IPS-18a (cell line): ENCODE measurements at regions not wholly inside any gene's neighbourhood (a gene's known extent, or its start where the extent isn't known, plus 50 kb on each side); places are given as distances from the start of the nearest gene placed in this dataset.

Experiments used
- H3K27ac ChIP-seq: one replicate; pipeline ENCODE4 v1.5.1; 2013; ENCODE audit warnings: low read length
- H3K27me3 ChIP-seq: one replicate; pipeline ENCODE4 v1.6.1; 2013; ENCODE audit warnings: mild to moderate bottlenecking, low read length; ENCODE audit not compliant: control insufficient read depth, insufficient read depth
- H3K36me3 ChIP-seq: one replicate; pipeline ENCODE4 v1.6.1; 2013; ENCODE audit warnings: low read depth, low read length; ENCODE audit not compliant: control insufficient read depth
- H3K4me1 ChIP-seq: one replicate; pipeline ENCODE4 v1.6.1; 2013; ENCODE audit warnings: low read depth, low read length; ENCODE audit not compliant: control insufficient read depth
- H3K4me3 ChIP-seq: one replicate; pipeline ENCODE4 v1.5.1; 2013; ENCODE audit warnings: low read length
- H3K9ac ChIP-seq: one replicate; pipeline ENCODE4 v1.6.1; 2013; ENCODE audit warnings: mild to moderate bottlenecking, low read length, moderate library complexity
- H3K9me3 ChIP-seq: one replicate; pipeline ENCODE4 v1.6.1; 2013; ENCODE audit warnings: low read depth, low read length; ENCODE audit not compliant: control insufficient read depth

- Histone ChIP-seq H3K27me3 (no peaks in the 10 kb centered on the region), H3K4me1 (peaks cover 1% of the 10 kb centered on the region), H3K9ac (no peak overlapping the region), H3K9me3 (peaks cover 4% of the 10 kb centered on the region), H3K27ac (no peak overlapping the region), H3K36me3 (no peaks in the 10 kb centered on the region), H3K4me3 (no peak overlapping the region)
Observed at GRCh38 chr14:64639340-64639821, 64.8 kb upstream of the PLEKHG3 start.

- Histone ChIP-seq H3K27me3 (no peaks in the 10 kb centered on the region), H3K27ac (no peak overlapping the region), H3K4me1 (peaks cover 16% of the 10 kb centered on the region), H3K9me3 (peaks cover 4% of the 10 kb centered on the region), H3K36me3 (no peaks in the 10 kb centered on the region), H3K4me3 (no peak overlapping the region), H3K9ac (no peak overlapping the region)
Observed at GRCh38 chr14:64640839-64641238, 63.4 kb upstream of the PLEKHG3 start.

GRCh38 chr14:64641760-64642159, 62.5 kb upstream of the PLEKHG3 start:
- Histone ChIP-seq H3K27me3 (no peaks in the 10 kb centered on the region), H3K27ac (no peak overlapping the region), H3K4me3 (no peak overlapping the region), H3K9ac (no peak overlapping the region), H3K4me1 (peaks cover 20% of the 10 kb centered on the region), H3K36me3 (no peaks in the 10 kb centered on the region), H3K9me3 (peaks cover 4% of the 10 kb centered on the region)

GRCh38 chr14:64643709-64644108, 60.5 kb upstream of the PLEKHG3 start:
- Histone ChIP-seq H3K27ac (no peak overlapping the region), H3K4me1 (peaks cover 23% of the 10 kb centered on the region), H3K4me3 (no peak overlapping the region), H3K27me3 (no peaks in the 10 kb centered on the region), H3K9ac (no peak overlapping the region), H3K36me3 (no peaks in the 10 kb centered on the region), H3K9me3 (peaks cover 4% of the 10 kb centered on the region)

- Histone ChIP-seq H3K27ac (no peak overlapping the region), H3K4me1 (peaks cover 24% of the 10 kb centered on the region), H3K36me3 (no peaks in the 10 kb centered on the region), H3K9me3 (peaks cover 4% of the 10 kb centered on the region), H3K27me3 (no peaks in the 10 kb centered on the region), H3K4me3 (no peak overlapping the region), H3K9ac (no peak overlapping the region)
Observed at GRCh38 chr14:64644629-64645028, 59.6 kb upstream of the PLEKHG3 start.

- H3K27ac ChIP-seq: peak overlapping the region; percentile 50
- H3K4me3 ChIP-seq: peak overlapping the region; percentile 32
- peaks cover 26% of the 10 kb centered on the region for H3K4me1 ChIP-seq
- peaks cover 4% of the 10 kb centered on the region for H3K9me3 ChIP-seq
- H3K9ac ChIP-seq: peak overlapping the region; percentile 38
- no peaks in the 10 kb centered on the region for H3K27me3 ChIP-seq
- H3K36me3 ChIP-seq: no peaks in the 10 kb centered on the region
Observed at GRCh38 chr14:64645220-64645892, 58.9 kb upstream of the PLEKHG3 start.

GRCh38 chr14:64646103-64646502, 58.1 kb upstream of the PLEKHG3 start:
- H3K9ac ChIP-seq: peak overlapping the region; percentile 38
- H3K4me3 ChIP-seq: peak overlapping the region; percentile 32
- H3K36me3 ChIP-seq: no peaks in the 10 kb centered on the region
- peak overlapping the region; percentile 50 for H3K27ac ChIP-seq
- peaks cover 4% of the 10 kb centered on the region for H3K9me3 ChIP-seq
- H3K4me1 ChIP-seq: peaks cover 26% of the 10 kb centered on the region
- H3K27me3 ChIP-seq: no peaks in the 10 kb centered on the region

- no peak overlapping the region for H3K27ac ChIP-seq
- no peaks in the 10 kb centered on the region for H3K9me3 ChIP-seq
- H3K4me3 ChIP-seq: no peak overlapping the region
- H3K9ac ChIP-seq: no peak overlapping the region
- no peaks in the 10 kb centered on the region for H3K27me3 ChIP-seq
- no peaks in the 10 kb centered on the region for H3K36me3 ChIP-seq
- peaks cover 24% of the 10 kb centered on the region for H3K4me1 ChIP-seq
Observed at GRCh38 chr14:64649383-64649998, 54.7 kb upstream of the PLEKHG3 start.

- no peaks in the 10 kb centered on the region for H3K9me3 ChIP-seq
- H3K9ac ChIP-seq: no peak overlapping the region
Observed at GRCh38 chr14:64653900-64654245, 50.4 kb upstream of the PLEKHG3 start.

GRCh38 chr14:64654246-64654900, 49.9 kb upstream of the PLEKHG3 start:
- H3K36me3 ChIP-seq: no peaks in the 10 kb centered on the region
- no peak overlapping the region for H3K4me3 ChIP-seq
- H3K27me3 ChIP-seq: no peaks in the 10 kb centered on the region
- H3K9ac ChIP-seq: no peak overlapping the region
- no peak overlapping the region for H3K27ac ChIP-seq
- no peaks in the 10 kb centered on the region for H3K9me3 ChIP-seq
- peaks cover 3% of the 10 kb centered on the region for H3K4me1 ChIP-seq

More at GRCh38 chr14:64653900-64654245, 50.4 kb upstream of the PLEKHG3 start:
- Histone ChIP-seq H3K4me1 (peaks cover 3% of the 10 kb centered on the region), H3K4me3 (no peak overlapping the region), H3K27me3 (no peaks in the 10 kb centered on the region), H3K27ac (no peak overlapping the region), H3K36me3 (no peaks in the 10 kb centered on the region)
